ENCODE measurements at regions not wholly inside any gene's neighbourhood (a gene's known extent, or its start where the extent isn't known, plus 50 kb on each side); places are given as distances from the start of the nearest gene placed in this dataset.
A peak's percentile ranks its signal among the peaks of the same experiment; 100 is the strongest.

DNA sequence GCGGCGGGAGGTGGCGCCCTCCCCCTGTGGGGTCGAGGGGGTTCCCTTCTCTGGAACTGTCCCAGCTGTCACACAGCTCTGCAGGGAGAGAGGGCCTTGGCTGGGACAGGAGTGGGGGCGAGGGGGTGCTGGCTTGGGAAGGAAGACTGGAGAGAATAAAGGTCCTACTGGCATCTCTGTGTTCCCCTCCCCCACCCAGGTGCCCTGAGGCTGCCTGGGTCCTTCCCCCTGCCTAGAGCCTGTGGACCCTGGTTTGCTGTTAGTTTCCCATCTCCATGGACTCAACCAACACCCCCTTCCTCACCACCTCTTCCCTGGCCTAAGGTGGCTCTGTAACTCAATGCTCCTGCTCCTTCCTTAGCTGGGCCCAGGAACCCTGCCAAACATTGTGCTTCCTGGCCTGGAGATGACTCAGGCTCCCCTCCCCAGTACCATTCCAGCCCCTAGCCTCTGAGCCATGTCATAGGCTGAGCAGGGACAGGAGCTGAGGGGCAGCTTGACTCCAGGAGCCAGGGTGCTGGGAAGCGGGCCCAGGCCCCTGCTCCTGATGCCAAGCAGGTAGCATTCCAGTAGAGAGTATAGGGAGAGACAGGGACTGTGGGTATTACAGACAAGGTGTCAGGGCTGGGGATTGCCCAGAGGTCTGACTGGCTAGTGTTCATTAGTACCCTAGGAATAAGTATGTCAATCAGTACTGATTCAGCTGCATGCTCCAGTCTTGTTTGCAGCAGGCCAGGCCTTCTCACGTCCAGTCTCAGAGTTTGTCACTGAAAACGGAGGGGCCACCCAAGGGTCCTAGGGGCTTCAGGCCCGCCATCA is 100.7 kb downstream of the EFNB1 start:
- ATAC-seq = no peak
- H3K4me3 Mint-ChIP-seq = no peak overlapping the region
- H3K27ac Mint-ChIP-seq = no peak overlapping the region
- no peak for DNase-seq
- no peaks in the 10 kb centered on the region for H3K9me3 Mint-ChIP-seq
- no peaks in the 10 kb centered on the region for H3K4me1 Mint-ChIP-seq
- H3K27me3 Mint-ChIP-seq = peaks cover under 1% of the 10 kb centered on the region

DNA sequence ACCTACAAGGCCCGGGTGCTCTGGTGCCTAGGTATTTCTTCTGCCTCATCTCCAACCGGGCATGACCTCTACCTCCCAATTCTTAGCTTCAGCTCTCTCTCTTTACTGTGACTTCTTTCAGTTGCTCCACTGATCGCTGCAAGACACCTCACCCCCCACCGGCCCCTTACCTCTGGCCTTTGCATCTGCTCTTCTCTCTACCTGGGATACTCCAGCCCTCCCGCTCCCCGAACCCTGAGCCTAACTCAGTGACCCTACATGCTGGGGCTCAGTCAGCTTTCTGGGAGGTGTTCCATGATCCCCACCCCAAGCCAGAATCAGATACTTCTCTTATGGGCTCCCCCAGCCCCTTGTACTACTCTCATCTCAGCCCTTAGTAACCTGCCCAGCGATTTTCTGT is 99.6 kb downstream of the EFNB1 start:
- H3K4me1 Mint-ChIP-seq = no peaks in the 10 kb centered on the region
- H3K27ac Mint-ChIP-seq = no peak overlapping the region
- DNase-seq (no peak), ATAC-seq (no peak)
- H3K27me3 Mint-ChIP-seq = peaks cover 8% of the 10 kb centered on the region
- no peak overlapping the region for H3K4me3 Mint-ChIP-seq
- H3K9me3 Mint-ChIP-seq = no peaks in the 10 kb centered on the region

GRCh38 chrX:68927178-68927577 is 98.4 kb downstream of the EFNB1 start:
- Mint-ChIP-seq H3K4me1 (no peaks in the 10 kb centered on the region), H3K4me3 (no peak overlapping the region), H3K27ac (no peak overlapping the region), H3K27me3 (peaks cover 8% of the 10 kb centered on the region), H3K9me3 (no peaks in the 10 kb centered on the region)
- ATAC-seq (no peak), DNase-seq (no peak)

GRCh38 chrX:68923147-68923546 is 94.3 kb downstream of the EFNB1 start:
- Mint-ChIP-seq H3K27me3 (peaks cover 8% of the 10 kb centered on the region), H3K4me3 (no peak overlapping the region), H3K4me1 (no peaks in the 10 kb centered on the region), H3K9me3 (no peaks in the 10 kb centered on the region), H3K27ac (no peak overlapping the region)
- no peak for ATAC-seq
- DNase-seq = no peak

DNA sequence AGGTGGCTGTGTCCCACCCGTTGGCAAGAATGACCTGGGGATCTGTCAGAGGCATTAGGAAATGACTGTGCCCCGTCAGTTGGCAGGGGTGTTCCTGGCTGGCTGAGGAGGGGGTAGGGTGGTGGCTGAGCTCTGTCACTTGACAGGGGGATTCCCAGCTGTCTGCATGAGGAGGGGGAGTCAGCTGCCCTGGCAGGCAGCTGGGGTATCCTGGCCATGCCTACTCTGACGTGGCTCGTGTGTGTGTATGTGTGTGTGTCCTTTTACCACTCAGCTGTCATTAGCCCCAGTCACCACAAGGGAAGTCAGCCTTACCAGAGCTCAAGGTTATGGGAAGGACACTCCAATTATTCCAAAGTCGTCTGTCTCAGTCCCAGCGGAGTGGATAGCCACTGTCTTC is 93.2 kb downstream of the EFNB1 start:
- no peak overlapping the region for H3K27ac Mint-ChIP-seq
- peaks cover 8% of the 10 kb centered on the region for H3K27me3 Mint-ChIP-seq
- ATAC-seq = no peak

GRCh38 chrX:68920561-68920960 is 91.7 kb downstream of the EFNB1 start:
- Mint-ChIP-seq H3K27me3 (peaks cover 8% of the 10 kb centered on the region), H3K27ac (no peak overlapping the region), H3K9me3 (no peaks in the 10 kb centered on the region), H3K4me3 (no peak overlapping the region), H3K4me1 (peaks cover 4% of the 10 kb centered on the region)
- no peak for ATAC-seq
- DNase-seq = no peak

More for the DNA sequence above, 93.2 kb downstream of the EFNB1 start:
- Mint-ChIP-seq H3K4me3 (no peak overlapping the region), H3K4me1 (no peaks in the 10 kb centered on the region), H3K9me3 (no peaks in the 10 kb centered on the region)
- DNase-seq = no peak

GRCh38 chrX:68919707-68920106 is 90.9 kb downstream of the EFNB1 start:
- no peak overlapping the region for H3K4me3 Mint-ChIP-seq
- H3K27ac Mint-ChIP-seq = no peak overlapping the region
- ATAC-seq = peak; percentile 42
- H3K9me3 Mint-ChIP-seq = no peaks in the 10 kb centered on the region
- peaks cover 6% of the 10 kb centered on the region for H3K4me1 Mint-ChIP-seq
- DNase-seq = no peak
- peaks cover 8% of the 10 kb centered on the region for H3K27me3 Mint-ChIP-seq

GRCh38 chrX:68918202-68918601 is 89.4 kb downstream of the EFNB1 start:
- DNase-seq (no peak), ATAC-seq (no peak)
- Mint-ChIP-seq H3K4me1 (peaks cover 6% of the 10 kb centered on the region), H3K27me3 (peaks cover 4% of the 10 kb centered on the region), H3K9me3 (no peaks in the 10 kb centered on the region), H3K4me3 (no peak overlapping the region), H3K27ac (no peak overlapping the region)

DNA sequence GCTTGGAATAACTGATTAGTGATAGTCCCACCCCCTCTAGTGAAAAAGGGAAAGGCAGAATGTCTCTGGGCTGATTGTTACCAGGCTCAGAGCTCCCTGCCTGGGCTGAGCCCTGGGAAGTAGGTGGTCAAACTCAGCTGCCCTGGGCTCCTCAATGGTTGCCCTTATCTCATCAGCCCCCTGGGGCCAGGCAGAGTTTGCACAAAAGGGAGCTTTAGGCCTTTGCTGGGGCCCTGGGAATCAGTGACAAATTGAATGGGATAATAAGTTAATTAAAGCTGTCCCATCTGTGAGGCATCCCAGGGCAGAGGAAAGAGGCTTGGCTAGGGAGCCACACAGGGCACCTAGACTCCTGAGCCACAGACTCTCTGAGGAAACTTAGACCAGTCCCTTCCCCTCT is 89.0 kb downstream of the EFNB1 start:
- Mint-ChIP-seq H3K27ac (no peak overlapping the region), H3K27me3 (peaks cover 8% of the 10 kb centered on the region), H3K4me1 (peaks cover 6% of the 10 kb centered on the region), H3K9me3 (no peaks in the 10 kb centered on the region), H3K4me3 (no peak overlapping the region)
- DNase-seq (no peak), ATAC-seq (no peak)

GRCh38 chrX:68916891-68917290 is 88.1 kb downstream of the EFNB1 start:
- Mint-ChIP-seq H3K27ac (peak overlapping the region in 1 of 2 donors; percentile 72), H3K4me1 (peaks cover 6% of the 10 kb centered on the region), H3K27me3 (peaks cover 15% of the 10 kb centered on the region), H3K9me3 (no peaks in the 10 kb centered on the region), H3K4me3 (no peak overlapping the region)
- ATAC-seq (no peak), DNase-seq (no peak)

DNA sequence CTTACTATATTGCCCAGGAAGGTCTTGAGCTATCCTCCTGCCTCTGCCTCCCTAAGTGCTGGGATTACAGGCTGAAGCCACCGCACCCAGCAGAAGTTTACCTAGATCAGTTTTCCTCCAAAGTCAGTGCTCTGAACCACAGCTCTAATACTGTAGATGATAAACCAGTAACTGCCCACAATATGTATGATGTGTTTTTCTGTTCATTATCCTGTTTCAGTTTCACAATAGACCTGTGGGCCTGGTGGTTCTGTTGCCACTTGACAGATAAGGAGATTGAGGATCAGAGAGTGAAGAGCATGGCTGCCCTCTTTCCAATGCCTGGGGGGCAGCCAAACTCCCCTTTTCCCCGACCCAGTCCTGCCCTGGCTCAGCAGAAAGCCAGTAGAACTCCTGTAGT is 87.0 kb downstream of the EFNB1 start:
- H3K4me3 Mint-ChIP-seq = no peak overlapping the region
- no peaks in the 10 kb centered on the region for H3K9me3 Mint-ChIP-seq
- H3K27me3 Mint-ChIP-seq = peaks cover 15% of the 10 kb centered on the region
- no peak overlapping the region for H3K27ac Mint-ChIP-seq
- ATAC-seq (peak; percentile 49), DNase-seq (no peak)
- H3K4me1 Mint-ChIP-seq = peaks cover 6% of the 10 kb centered on the region

DNA sequence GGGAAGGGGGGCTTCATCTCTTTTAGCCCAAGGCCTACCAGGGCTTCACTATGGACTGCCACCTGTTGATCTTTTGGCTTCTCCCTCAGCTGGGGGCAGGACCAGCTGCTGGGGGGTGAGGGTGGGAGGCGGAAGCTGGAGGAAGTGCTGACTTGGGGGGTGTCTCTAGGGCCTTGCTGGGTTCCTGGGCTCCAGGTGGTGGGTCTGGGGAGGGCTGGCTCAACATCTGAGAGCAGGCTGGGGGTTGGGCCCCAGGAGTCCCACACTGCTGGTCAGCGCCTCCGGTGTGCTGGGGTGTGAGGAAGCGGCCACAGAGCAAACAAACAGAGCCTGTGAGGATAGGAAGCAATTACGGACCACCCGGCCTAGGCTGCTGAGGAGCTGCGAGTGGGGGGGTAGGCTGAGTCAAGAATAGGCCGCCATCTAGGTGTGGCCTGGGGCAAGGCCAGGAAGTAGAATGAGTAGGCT is 85.7 kb downstream of the EFNB1 start:
- H3K4me1 Mint-ChIP-seq = peaks cover 6% of the 10 kb centered on the region
- no peak overlapping the region for H3K27ac Mint-ChIP-seq
- H3K4me3 Mint-ChIP-seq = no peak overlapping the region
- no peaks in the 10 kb centered on the region for H3K9me3 Mint-ChIP-seq
- ATAC-seq (no peak), DNase-seq (no peak)
- H3K27me3 Mint-ChIP-seq = peaks cover 15% of the 10 kb centered on the region

GRCh38 chrX:68913249-68913547 is 84.4 kb downstream of the EFNB1 start:
- peaks cover 15% of the 10 kb centered on the region for H3K27me3 Mint-ChIP-seq
- no peak overlapping the region for H3K27ac Mint-ChIP-seq
- ATAC-seq (no peak), DNase-seq (no peak)
- no peak overlapping the region for H3K4me3 Mint-ChIP-seq
- H3K9me3 Mint-ChIP-seq = no peaks in the 10 kb centered on the region
- H3K4me1 Mint-ChIP-seq = peaks cover 6% of the 10 kb centered on the region

- no peaks in the 10 kb centered on the region for H3K9me3 Mint-ChIP-seq
- no peak overlapping the region for H3K4me3 Mint-ChIP-seq
- H3K27me3 Mint-ChIP-seq = peaks cover 15% of the 10 kb centered on the region
- no peak overlapping the region for H3K27ac Mint-ChIP-seq
- H3K4me1 Mint-ChIP-seq = peaks cover 6% of the 10 kb centered on the region
- ATAC-seq = no peak
- no peak for DNase-seq
These were observed 83.3 kb downstream of the EFNB1 start for GRCh38 chrX:68912113-68912512.

DNA sequence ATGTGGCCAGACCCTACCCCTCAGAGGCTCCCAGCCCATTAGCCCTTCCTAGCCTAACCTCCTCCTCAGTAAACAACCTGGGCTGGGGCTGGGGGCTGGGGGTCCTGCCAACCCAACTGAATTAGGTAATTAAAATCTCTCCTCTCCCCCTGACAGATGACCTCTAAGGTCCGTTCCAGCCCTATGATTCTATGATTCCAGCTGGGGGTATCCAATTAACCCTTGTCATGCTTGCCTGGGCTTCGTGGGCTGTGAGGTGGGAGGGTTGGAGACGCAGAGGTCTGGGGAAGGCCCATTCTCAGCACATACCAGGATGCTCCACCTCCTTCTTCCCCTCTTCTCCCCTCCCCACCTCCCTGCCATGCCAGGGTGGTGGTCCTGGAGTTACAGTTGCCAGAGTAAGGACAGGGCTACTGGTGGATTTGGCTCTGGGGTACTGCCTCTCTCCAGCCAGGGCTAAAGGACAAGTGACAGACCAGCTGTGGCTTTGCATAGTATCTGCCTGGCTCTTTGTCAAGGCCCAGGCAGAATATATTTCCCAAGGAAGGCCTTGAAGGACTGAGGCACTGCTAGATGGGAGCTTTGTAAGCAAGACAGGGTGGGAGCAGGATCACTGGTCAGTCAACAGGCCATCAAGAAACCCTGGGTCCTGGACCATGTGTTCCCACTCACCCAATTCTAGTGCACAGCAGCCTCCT is 82.1 kb downstream of the EFNB1 start:
- Mint-ChIP-seq H3K4me3 (no peak overlapping the region), H3K27ac (no peak overlapping the region), H3K27me3 (peaks cover 15% of the 10 kb centered on the region), H3K9me3 (no peaks in the 10 kb centered on the region), H3K4me1 (peaks cover 5% of the 10 kb centered on the region)
- no peak for DNase-seq
- ATAC-seq = no peak

GRCh38 chrX:68909945-68910344 is 81.1 kb downstream of the EFNB1 start:
- ATAC-seq = no peak
- no peak overlapping the region for H3K27ac Mint-ChIP-seq
- no peak overlapping the region for H3K4me3 Mint-ChIP-seq

More at GRCh38 chrX:68909945-68910344, 81.1 kb downstream of the EFNB1 start:
- no peak for DNase-seq
- Mint-ChIP-seq H3K9me3 (no peaks in the 10 kb centered on the region), H3K27me3 (peaks cover 15% of the 10 kb centered on the region), H3K4me1 (no peaks in the 10 kb centered on the region)
